H9 (cell line): ENCODE measurements at regions not wholly inside any gene's neighbourhood (a gene's known extent, or its start where the extent isn't known, plus 50 kb on each side); places are given as distances from the start of the nearest gene placed in this dataset.

ENCODE experiments used
- DNase-seq: peaks from one replicate; pipeline ENCODE4 v3.0.0-alpha.2; 2017
- H2AFZ ChIP-seq: one replicate; pipeline ENCODE4 v1.6.1; 2013; ENCODE audit warnings: mild to moderate bottlenecking, low read length, control low read depth, moderate library complexity
- H2AK5ac ChIP-seq: 2 replicates; pipeline ENCODE4 v1.6.1; 2013; ENCODE audit warnings: low read length, control low read depth, mixed read lengths; ENCODE audit not compliant: insufficient read length
- H2BK120ac ChIP-seq: one replicate; pipeline ENCODE4 v1.6.1; 2013; ENCODE audit warnings: low read depth, mild to moderate bottlenecking, low read length, control low read depth, inconsistent platforms; ENCODE audit not compliant: poor library complexity, severe bottlenecking
- H2BK12ac ChIP-seq: 2 replicates; pipeline ENCODE4 v1.6.1; 2013; ENCODE audit warnings: low read length, control low read depth, mixed read lengths, low read depth; ENCODE audit not compliant: insufficient read length
- H2BK15ac ChIP-seq: 2 replicates; pipeline ENCODE4 v1.6.1; 2013; ENCODE audit warnings: low read depth, low read length, control low read depth
- H2BK20ac ChIP-seq: one replicate; pipeline ENCODE4 v1.6.1; 2013; ENCODE audit warnings: low read depth, mild to moderate bottlenecking, low read length, control low read depth, inconsistent platforms; ENCODE audit not compliant: poor library complexity, severe bottlenecking
- H2BK5ac ChIP-seq: 2 replicates; pipeline ENCODE4 v1.6.1; 2013; ENCODE audit warnings: low read length, control low read depth, mixed read lengths; ENCODE audit not compliant: insufficient read length
- H3K14ac ChIP-seq: 2 replicates; pipeline ENCODE4 v1.6.1; 2013; ENCODE audit warnings: low read length, control low read depth; ENCODE audit not compliant: insufficient read depth
- H3K18ac ChIP-seq: 2 replicates; pipeline ENCODE4 v1.6.1; 2013; ENCODE audit warnings: low read depth, mild to moderate bottlenecking, mixed read lengths, low read length, control low read depth; ENCODE audit not compliant: insufficient read length
- H3K23ac ChIP-seq: 2 replicates; pipeline ENCODE4 v1.6.1; 2013; ENCODE audit warnings: low read length, control low read depth, mixed read lengths, low read depth; ENCODE audit not compliant: insufficient read length
- H3K23me2 ChIP-seq: 2 replicates; pipeline ENCODE4 v1.6.1; 2013; ENCODE audit warnings: low read depth, mild to moderate bottlenecking, mixed read lengths, low read length, control low read depth; ENCODE audit not compliant: insufficient read length, poor library complexity, severe bottlenecking
- H3K27ac ChIP-seq: 2 replicates; pipeline ENCODE4 v1.5.1; 2013; ENCODE audit warnings: low read length, control low read depth, mixed read lengths, low read depth; ENCODE audit not compliant: insufficient read length
- H3K27me3 ChIP-seq: 2 replicates; pipeline ENCODE4 v1.6.1; 2013; ENCODE audit warnings: low read length, control low read depth, inconsistent platforms; ENCODE audit not compliant: insufficient read depth
- H3K4ac ChIP-seq: 2 replicates; pipeline ENCODE4 v1.6.1; 2013; ENCODE audit warnings: low read depth, mild to moderate bottlenecking, control low read depth, inconsistent platforms, low read length, moderate library complexity
- H3K4me1 ChIP-seq: 2 replicates; pipeline ENCODE4 v1.6.1; 2013; ENCODE audit warnings: low read length, control low read depth, inconsistent platforms; ENCODE audit not compliant: insufficient read depth
- H3K4me2 ChIP-seq: 2 replicates; pipeline ENCODE4 v1.6.1; 2013; ENCODE audit warnings: low read length, control low read depth, mixed read lengths; ENCODE audit not compliant: insufficient read length, insufficient read depth
- H3K56ac ChIP-seq: 2 replicates; pipeline ENCODE4 v1.6.1; 2013; ENCODE audit warnings: low read depth, mild to moderate bottlenecking, mixed read lengths, low read length, control low read depth; ENCODE audit not compliant: insufficient read length
- H3K79me1 ChIP-seq: 2 replicates; pipeline ENCODE4 v1.6.1; 2013; ENCODE audit warnings: low read depth, mild to moderate bottlenecking, moderate library complexity, low read length, control low read depth, inconsistent platforms; ENCODE audit not compliant: insufficient read depth, poor library complexity, severe bottlenecking
- H3K79me2 ChIP-seq: 2 replicates; pipeline ENCODE4 v1.6.1; 2013; ENCODE audit warnings: low read length, control low read depth, inconsistent platforms; ENCODE audit not compliant: insufficient read depth
- H3K9ac ChIP-seq: 2 replicates; pipeline ENCODE4 v1.6.1; 2013; ENCODE audit warnings: low read length, control low read depth, mixed read lengths; ENCODE audit not compliant: insufficient read length; ENCODE audit errors: extremely low read depth
- H3K9me3 ChIP-seq: one replicate; pipeline ENCODE4 v1.6.1; 2013; ENCODE audit warnings: low read depth, low read length, inconsistent platforms; ENCODE audit not compliant: control insufficient read depth
- H3T11ph ChIP-seq: one replicate; pipeline ENCODE4 v1.6.1; 2013; ENCODE audit warnings: mild to moderate bottlenecking, low read length, control low read depth, inconsistent platforms
- H4K20me1 ChIP-seq: one replicate; pipeline ENCODE4 v1.6.1; 2013; ENCODE audit not compliant: control insufficient read depth, insufficient read length, insufficient read depth
- H4K5ac ChIP-seq: 2 replicates; pipeline ENCODE4 v1.6.1; 2013; ENCODE audit warnings: low read depth, mild to moderate bottlenecking, mixed read lengths, low read length, control low read depth; ENCODE audit not compliant: insufficient read length
- H4K8ac ChIP-seq: replicated peaks from 2 replicates; pipeline ENCODE4 v1.6.1; 2013; ENCODE audit warnings: low read length, control low read depth, mixed read lengths, low read depth; ENCODE audit not compliant: insufficient read length
- H4K91ac ChIP-seq: 2 replicates; pipeline ENCODE4 v1.6.1; 2013; ENCODE audit warnings: low read depth, mild to moderate bottlenecking, moderate library complexity, mixed read lengths, low read length, control low read depth; ENCODE audit not compliant: insufficient read length
- H3K27ac Mint-ChIP-seq, 3 experiments: 2 replicates in 2 of 3; 3 replicates in 1 of 3; pipeline ENCODE4 v1.8.0; 2020 to 2021; ENCODE audit warnings: mixed read lengths in 3 of 3, mild to moderate bottlenecking in 1 of 3, moderate library complexity in 1 of 3
- H3K27me3 Mint-ChIP-seq: 2 replicates; pipeline ENCODE4 v1.8.0; 2021; ENCODE audit warnings: low read depth, mild to moderate bottlenecking, moderate library complexity, mixed read lengths
- H3K36me3 Mint-ChIP-seq, 3 experiments: 2 replicates in 2 of 3; 3 replicates in 1 of 3; pipeline ENCODE4 v1.8.0; 2020 to 2021; ENCODE audit warnings: low read depth in 3 of 3, mixed read lengths in 3 of 3; ENCODE audit not compliant: insufficient read depth in 1 of 3
- H3K4me1 Mint-ChIP-seq, 2 experiments: 2 replicates each; pipeline ENCODE4 v1.8.0; 2020; ENCODE audit warnings: mixed read lengths in 2 of 2
- H3K4me3 Mint-ChIP-seq, 2 experiments: 2 replicates in 1 of 2; 3 replicates in 1 of 2; pipeline ENCODE4 v1.8.0; 2020 to 2021; ENCODE audit warnings: mild to moderate bottlenecking in 2 of 2, mixed read lengths in 2 of 2, moderate library complexity in 1 of 2
- H3K9me3 Mint-ChIP-seq, 2 experiments: 2 replicates in 1 of 2; 3 replicates in 1 of 2; pipeline ENCODE4 v1.8.0; 2020; ENCODE audit warnings: mild to moderate bottlenecking in 2 of 2, mixed read lengths in 2 of 2, moderate library complexity in 1 of 2
- WGBS: extraction: QIAGEN DNeasy Blood & Tissue Kit; methylation state at CpG from one replicate; pipeline ENCODE4 v1.1.7; 2013; ENCODE audit warnings: missing lambda C conversion rate, low lambda C conversion rate, mixed read lengths; ENCODE audit not compliant: insufficient read length; ENCODE audit errors: extremely low coverage; 5-methylcytosine and 5-hydroxymethylcytosine counted together
- TF ChIP-seq, protein P1 (sequence below): fragments of 200-600 bp; sonication (generic); conservative IDR thresholded peaks from 3 replicates; pipeline ENCODE4 v1.8.0; 2021; ENCODE audit warnings: antibody characterized with exemption, mild to moderate bottlenecking

DNA sequence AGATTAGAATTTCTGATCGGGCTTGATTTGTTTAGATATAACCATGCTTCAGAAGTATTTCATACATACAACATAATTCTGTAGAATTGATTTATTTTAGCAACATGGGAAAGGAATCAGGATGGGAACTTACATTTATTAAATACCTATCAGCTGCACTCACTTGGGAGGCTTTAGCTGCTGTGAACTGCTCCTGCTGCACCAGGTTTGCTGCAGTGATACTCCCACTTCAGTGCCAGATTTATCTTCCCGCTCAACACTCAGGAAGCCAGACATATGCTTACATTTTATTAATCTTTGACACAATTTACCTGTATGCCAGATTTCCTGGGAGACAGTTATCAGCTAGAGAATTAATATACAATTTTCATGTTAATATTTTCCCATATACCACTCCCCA lies 64.0 kb upstream of the PLCXD3 start:
- Histone ChIP-seq H4K20me1 (no peaks in the 10 kb centered on the region), H3K4me2 (no peak overlapping the region), H2BK5ac (no peak overlapping the region), H3K9me3 (no peaks in the 10 kb centered on the region), H3K4me1 (no peaks in the 10 kb centered on the region), H2BK120ac (no peak overlapping the region), H3T11ph (no peak overlapping the region), H2BK15ac (no peak overlapping the region), H4K91ac (no peak overlapping the region), H3K23ac (no peak overlapping the region), H3K27ac (no peak overlapping the region), H3K79me2 (no peaks in the 10 kb centered on the region), H2BK20ac (no peak overlapping the region), H3K14ac (no peak overlapping the region), H3K18ac (no peak overlapping the region), H2AK5ac (no peak overlapping the region), H3K27me3 (no peaks in the 10 kb centered on the region), H3K9ac (no peak overlapping the region), H2BK12ac (no peak overlapping the region), H3K23me2 (no peaks in the 10 kb centered on the region), H3K79me1 (no peaks in the 10 kb centered on the region), H3K4ac (no peak overlapping the region), H4K5ac (no peak overlapping the region), H4K8ac (no peak overlapping the region), H3K56ac (no peak overlapping the region), H2AFZ (no peak overlapping the region)
- Mint-ChIP-seq H3K4me3 (no peak overlapping the region), H3K9me3 (peaks cover 19 to 22% of the 10 kb centered on the region in 2 experiments), H3K4me1 (peaks cover 14 to 19% of the 10 kb centered on the region in 2 experiments), H3K27ac (no peak overlapping the region), H3K27me3 (0 out of 2 replicates have a peak, but pooled peaks cover 2% of the 10 kb centered on the region), H3K36me3 (peaks cover 9 to 20% (median 11%) of the 10 kb centered on the region in 3 experiments)
- no CpG with 5 or more reads among the region's 2 CpGs for WGBS
- TF ChIP-seq, protein P1, sequence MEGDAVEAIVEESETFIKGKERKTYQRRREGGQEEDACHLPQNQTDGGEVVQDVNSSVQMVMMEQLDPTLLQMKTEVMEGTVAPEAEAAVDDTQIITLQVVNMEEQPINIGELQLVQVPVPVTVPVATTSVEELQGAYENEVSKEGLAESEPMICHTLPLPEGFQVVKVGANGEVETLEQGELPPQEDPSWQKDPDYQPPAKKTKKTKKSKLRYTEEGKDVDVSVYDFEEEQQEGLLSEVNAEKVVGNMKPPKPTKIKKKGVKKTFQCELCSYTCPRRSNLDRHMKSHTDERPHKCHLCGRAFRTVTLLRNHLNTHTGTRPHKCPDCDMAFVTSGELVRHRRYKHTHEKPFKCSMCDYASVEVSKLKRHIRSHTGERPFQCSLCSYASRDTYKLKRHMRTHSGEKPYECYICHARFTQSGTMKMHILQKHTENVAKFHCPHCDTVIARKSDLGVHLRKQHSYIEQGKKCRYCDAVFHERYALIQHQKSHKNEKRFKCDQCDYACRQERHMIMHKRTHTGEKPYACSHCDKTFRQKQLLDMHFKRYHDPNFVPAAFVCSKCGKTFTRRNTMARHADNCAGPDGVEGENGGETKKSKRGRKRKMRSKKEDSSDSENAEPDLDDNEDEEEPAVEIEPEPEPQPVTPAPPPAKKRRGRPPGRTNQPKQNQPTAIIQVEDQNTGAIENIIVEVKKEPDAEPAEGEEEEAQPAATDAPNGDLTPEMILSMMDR = no peak
- DNase-seq = no peak
